HUDEP-2 (cell line): ENCODE measurements at regions not wholly inside any gene's neighbourhood (a gene's known extent, or its start where the extent isn't known, plus 50 kb on each side); places are given as distances from the start of the nearest gene placed in this dataset.
"Not testable (repeated sequence)": the region's sequence is repeated elsewhere in the genome, so short reads cannot be mapped to it uniquely, and the experiment has no call there.

Source experiments
- DNase-seq, 76 experiments: peaks; one replicate each; lab custom pipeline; 2025; ENCODE audit not compliant: unreplicated experiment in 76 of 76; lab: John Stamatoyannopoulos, UW

- DNase-seq: no peak
Observed at GRCh38 chr4:128424527-128425497, 137.2 kb upstream of the PGRMC2 start.

- not testable (repeated sequence) for DNase-seq
Observed at GRCh38 chr4:128422296-128422695, 134.7 kb upstream of the PGRMC2 start.

- no peak for DNase-seq
Observed at GRCh38 chr4:128416921-128417320, 129.3 kb upstream of the PGRMC2 start.

GRCh38 chr4:128410037-128410436 is 122.4 kb upstream of the PGRMC2 start:
- DNase-seq: no peak

- DNase-seq: no peak
Observed at GRCh38 chr4:128403586-128403985, 116.0 kb upstream of the PGRMC2 start.

- peak in 6 of 76 experiments; percentile 3 to 8 (median 5) for DNase-seq
Observed at GRCh38 chr4:128394778-128395177, 107.2 kb upstream of the PGRMC2 start.

- peak in 1 of 76 experiments; percentile 6 for DNase-seq
Observed at GRCh38 chr4:128393101-128393704, 105.6 kb upstream of the PGRMC2 start.

- DNase-seq: no peak
Observed at GRCh38 chr4:128390475-128390996, 102.9 kb upstream of the PGRMC2 start.

- no peak for DNase-seq
Observed at GRCh38 chr4:128388796-128389195, 101.2 kb upstream of the PGRMC2 start.

GRCh38 chr4:128388352-128388630 is 100.7 kb upstream of the PGRMC2 start:
- DNase-seq: no peak

- peak in 1 of 76 experiments; percentile 15 for DNase-seq
Observed at GRCh38 chr4:128387600-128388351, 100.2 kb upstream of the PGRMC2 start.

- DNase-seq: peak in 74 of 76 experiments; percentile 23 to 89 (median 74)
Observed at GRCh38 chr4:128386761-128387599, 99.4 kb upstream of the PGRMC2 start.

- peak in 10 of 76 experiments; percentile 5 to 24 (median 14) for DNase-seq
Observed at GRCh38 chr4:128385683-128386304, 98.2 kb upstream of the PGRMC2 start.

- no peak for DNase-seq
Observed at GRCh38 chr4:128384765-128385598, 97.4 kb upstream of the PGRMC2 start.

- DNase-seq: no peak
Observed at GRCh38 chr4:128384091-128384520, 96.5 kb upstream of the PGRMC2 start.

GRCh38 chr4:128381748-128382559 is 94.3 kb upstream of the PGRMC2 start:
- no peak for DNase-seq

GRCh38 chr4:128380306-128380705 is 92.7 kb upstream of the PGRMC2 start:
- DNase-seq: no peak

- peak in 62 of 76 experiments; percentile 1 to 63 (median 30) for DNase-seq
Observed at GRCh38 chr4:128379860-128380259, 92.2 kb upstream of the PGRMC2 start.
